GM12878 (cell line): ENCODE measurements at regions not wholly inside any gene's neighbourhood (a gene's known extent, or its start where the extent isn't known, plus 50 kb on each side); places are given as distances from the start of the nearest gene placed in this dataset.

Source experiments
- ATAC-seq: fragments of 200-7000 bp; cut with Tn5 transposase; 3 replicates; pipeline ENCODE4 v1.9.1; 2020; ENCODE audit warnings: mild to moderate bottlenecking, moderate library complexity
- BruUV-seq: library from RNA; stranded (reverse); fragments of 400-500 nt; replicated peaks from 2 replicates; lab custom pipeline; 2021; lab: Mats Ljungman, UMichigan
- CTCF ChIA-PET: fragments of 300-600 bp; sonication (Branson Sonifier 250); formaldehyde crosslinking; extraction: SDS; loops from one replicate; lab custom pipeline; 2021; ENCODE audit warnings: inconsistent platforms; lab: Yijun Ruan, JAX
- POLR2A ChIA-PET: fragments of 350-600 bp; formaldehyde crosslinking; extraction: SDS; loops from one replicate; lab custom pipeline; 2021; ENCODE audit warnings: inconsistent platforms; lab: Charles Lee
- RAD21 ChIA-PET: fragments of 300-600 bp; sonication (Branson Sonifier 250); formaldehyde crosslinking; loops from one replicate; lab custom pipeline; 2023; ENCODE audit warnings: antibody characterized with exemption; ENCODE audit not compliant: unreplicated experiment; lab: Charles Lee
- SMC1A ChIA-PET: fragments of 300-600 bp; sonication (Branson Sonifier 250); formaldehyde crosslinking; loops from one replicate; lab custom pipeline; 2023; ENCODE audit not compliant: unreplicated experiment, uncharacterized antibody; lab: Charles Lee
- DNase-seq: peaks from one replicate; pipeline ENCODE4 v3.0.0-alpha.2; 2011; ENCODE audit warnings: low read depth, low spot score
- FAIRE-seq: peaks from 3 replicates; lab custom pipeline; 2011; peaks lifted over from hg19 to GRCh38; lab: Jason Lieb, UNC
- H2AFZ ChIP-seq: 2 replicates; pipeline ENCODE4 v1.6.0; 2011; ENCODE audit warnings: low read depth, low read length, control low read depth; ENCODE audit not compliant: control insufficient read depth
- H3K27ac ChIP-seq: 2 replicates; pipeline ENCODE4 v1.5.1; 2011; ENCODE audit warnings: control low read depth; ENCODE audit not compliant: control insufficient read depth, insufficient read depth
- H3K27me3 ChIP-seq, 2 experiments: replicated peaks in 1 of 2; 2 replicates each; pipeline versions ENCODE4 v1.6.0 to v1.6.1; 2011; ENCODE audit warnings: low read length in 1 of 2; ENCODE audit not compliant: control insufficient read depth in 2 of 2, insufficient read depth in 2 of 2
- H3K36me3 ChIP-seq, 2 experiments: 2 replicates each; pipeline ENCODE4 v1.5.1; 2011; ENCODE audit warnings: low read length in 1 of 2; ENCODE audit not compliant: control insufficient read depth in 2 of 2, insufficient read depth in 2 of 2
- H3K4me1 ChIP-seq: 2 replicates; pipeline ENCODE4 v1.6.1; 2011; ENCODE audit warnings: mild to moderate bottlenecking, low read length, moderate library complexity, mixed read lengths; ENCODE audit not compliant: control insufficient read depth, insufficient read depth
- H3K4me2 ChIP-seq: 2 replicates; pipeline ENCODE4 v1.6.0; 2011; ENCODE audit warnings: control low read depth; ENCODE audit not compliant: control insufficient read depth, insufficient read depth
- H3K4me3 ChIP-seq: fragments of 200-600 bp; sonication (generic); 2 replicates; pipeline ENCODE4 v1.5.1; 2016
- H3K79me2 ChIP-seq: 2 replicates; pipeline ENCODE4 v1.6.0; 2011; ENCODE audit warnings: low read length; ENCODE audit not compliant: control insufficient read depth, insufficient read depth
- H3K9ac ChIP-seq: 2 replicates; pipeline ENCODE4 v1.8.0; 2011; ENCODE audit warnings: low read length, control low read depth, mixed read lengths; ENCODE audit not compliant: control insufficient read depth, insufficient read depth
- H3K9me3 ChIP-seq: replicated peaks from 3 replicates; pipeline ENCODE4 v1.5.1; 2011; ENCODE audit warnings: mild to moderate bottlenecking, low read length; ENCODE audit not compliant: control insufficient read depth, insufficient read depth
- H4K20me1 ChIP-seq: 2 replicates; pipeline ENCODE4 v1.6.0; 2011; ENCODE audit not compliant: control insufficient read depth, insufficient read depth
- CREM ChIP-seq: IDR thresholded peaks from 2 replicates; pipeline ENCODE4 v1.6.1; 2014; ENCODE audit warnings: antibody characterized with exemption, low read depth
- E4F1 ChIP-seq: fragments of 450-650 bp; IDR thresholded peaks from 2 replicates; pipeline ENCODE4 v1.6.1; 2018; ENCODE audit warnings: borderline replicate concordance, mild to moderate bottlenecking; ENCODE audit not compliant: partially characterized antibody
- FOXK2 ChIP-seq: fragments of 450-650 bp; IDR thresholded peaks from 2 replicates; pipeline ENCODE4 v1.6.1; 2017; ENCODE audit warnings: mild to moderate bottlenecking, moderate library complexity
- GABPA ChIP-seq: IDR thresholded peaks from 2 replicates; pipeline ENCODE4 v1.6.1; 2014; ENCODE audit warnings: antibody characterized with exemption, low read depth, mild to moderate bottlenecking, inconsistent platforms
- HDAC6 ChIP-seq: fragments of 200-600 bp; sonication (generic); IDR thresholded peaks from one replicate; pipeline ENCODE4 v1.8.0; 2017; ENCODE audit warnings: antibody characterized with exemption; ENCODE audit not compliant: unreplicated experiment
- KAT2A ChIP-seq: conservative IDR thresholded peaks from 2 replicates; pipeline ENCODE4 v1.6.1; 2011; ENCODE audit warnings: low read depth, low read length; ENCODE audit not compliant: control insufficient read depth
- ZBTB40 ChIP-seq: fragments of 450-650 bp; IDR thresholded peaks from 2 replicates; pipeline ENCODE4 v1.6.1; 2016; ENCODE audit warnings: mild to moderate bottlenecking, moderate library complexity, borderline replicate concordance
- ZNF207 ChIP-seq: fragments of 450-650 bp; IDR thresholded peaks from 2 replicates; pipeline ENCODE4 v1.6.1; 2014; ENCODE audit warnings: antibody characterized with exemption, mild to moderate bottlenecking, borderline replicate concordance
- WGBS: methylation state at CpG from one replicate; pipeline ENCODE4 v1.1.6; 2016; ENCODE audit warnings: low lambda C conversion rate; ENCODE audit not compliant: insufficient replicate concordance, insufficient coverage; ENCODE audit errors: missing lambda C conversion rate; 5-methylcytosine and 5-hydroxymethylcytosine counted together
- in situ Hi-C: fragments of 300-500 bp; cut with MboI; formaldehyde crosslinking; loops from 9 replicates; pipeline ENCODE4 v1.14.3; 2018; ENCODE audit warnings: mixed read lengths
- intact Hi-C: fragments of 100-400 bp; cut with micrococcal nuclease; formaldehyde crosslinking; loops from one replicate; pipeline ENCODE4 v1.14.2; 2022; ENCODE audit not compliant: unreplicated experiment
- TF ChIP-seq, protein P1 (sequence below): IDR thresholded peaks from 2 replicates; pipeline ENCODE4 v1.6.1; 2012; ENCODE audit warnings: low read depth, low read length, improper control_type of control experiment
- TF ChIP-seq, protein P2 (sequence below): IDR thresholded peaks from 2 replicates; pipeline ENCODE4 v1.6.1; 2011; ENCODE audit warnings: mild to moderate bottlenecking, low read depth, low read length, moderate library complexity; ENCODE audit not compliant: insufficient replicate concordance
- TF ChIP-seq, protein P3 (sequence below), 3 experiments: IDR thresholded peaks in 2 of 3; conservative IDR thresholded peaks in 1 of 3; 2 replicates each; pipeline ENCODE4 v1.5.1; 2011; ENCODE audit warnings: low read depth in 3 of 3, low read length in 3 of 3, mild to moderate bottlenecking in 3 of 3, control low read depth in 2 of 3, moderate library complexity in 2 of 3, inconsistent platforms in 1 of 3, mixed read lengths in 1 of 3; ENCODE audit not compliant: control insufficient read depth in 2 of 3, insufficient read depth in 1 of 3; ENCODE audit errors: extremely low read depth in 1 of 3

DNA sequence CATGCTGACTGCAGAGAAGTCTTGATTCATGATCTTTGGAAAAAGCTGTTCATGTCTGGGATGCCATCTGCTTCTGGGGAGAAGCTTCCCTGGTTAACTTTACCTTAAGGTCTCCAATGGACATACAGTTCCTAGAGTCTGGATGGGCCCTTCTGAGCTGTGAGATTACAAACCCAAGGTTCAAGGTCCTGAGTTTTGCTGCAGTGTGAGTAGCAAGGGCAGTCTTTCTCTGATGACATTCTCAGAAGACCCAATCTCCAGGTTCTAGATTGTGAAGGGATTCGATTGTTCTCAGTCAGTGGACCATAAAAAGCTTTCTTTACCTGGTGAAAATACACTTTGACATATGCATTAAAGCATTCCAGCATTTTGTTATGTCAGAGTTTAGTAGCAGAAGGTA is 179.2 kb downstream of the AASDH start:
- Histone ChIP-seq H3K4me1 (no peaks in the 10 kb centered on the region), H3K9ac (no peak overlapping the region), H3K79me2 (no peaks in the 10 kb centered on the region), H3K27ac (no peak overlapping the region), H3K27me3 (no peaks in the 10 kb centered on the region), H3K4me3 (no peak overlapping the region), H3K4me2 (no peak overlapping the region), H3K9me3 (no peaks in the 10 kb centered on the region; the same call in 1 of the 3 replicates), H3K36me3 (no peaks in the 10 kb centered on the region), H2AFZ (no peak overlapping the region), H4K20me1 (no peaks in the 10 kb centered on the region)
- DNase-seq (no peak), FAIRE-seq (no peak), ATAC-seq (no peak)
- SMC1A ChIA-PET: no interaction called here
- in situ Hi-C loops: no loop called here
- WGBS: 0% methylated on average over 1 of the region's 1 CpG
- CTCF ChIA-PET: no interaction called here
- intact Hi-C loops: no loop called here
- no TSS peak for BruUV-seq
- POLR2A ChIA-PET: no interaction called here
- RAD21 ChIA-PET: no interaction called here
- TF ChIP-seq, protein P1, sequence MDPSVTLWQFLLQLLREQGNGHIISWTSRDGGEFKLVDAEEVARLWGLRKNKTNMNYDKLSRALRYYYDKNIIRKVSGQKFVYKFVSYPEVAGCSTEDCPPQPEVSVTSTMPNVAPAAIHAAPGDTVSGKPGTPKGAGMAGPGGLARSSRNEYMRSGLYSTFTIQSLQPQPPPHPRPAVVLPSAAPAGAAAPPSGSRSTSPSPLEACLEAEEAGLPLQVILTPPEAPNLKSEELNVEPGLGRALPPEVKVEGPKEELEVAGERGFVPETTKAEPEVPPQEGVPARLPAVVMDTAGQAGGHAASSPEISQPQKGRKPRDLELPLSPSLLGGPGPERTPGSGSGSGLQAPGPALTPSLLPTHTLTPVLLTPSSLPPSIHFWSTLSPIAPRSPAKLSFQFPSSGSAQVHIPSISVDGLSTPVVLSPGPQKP: no peak
- no peak for TF ChIP-seq E4F1
- no peak for TF ChIP-seq ZBTB40
- TF ChIP-seq, protein P2, sequence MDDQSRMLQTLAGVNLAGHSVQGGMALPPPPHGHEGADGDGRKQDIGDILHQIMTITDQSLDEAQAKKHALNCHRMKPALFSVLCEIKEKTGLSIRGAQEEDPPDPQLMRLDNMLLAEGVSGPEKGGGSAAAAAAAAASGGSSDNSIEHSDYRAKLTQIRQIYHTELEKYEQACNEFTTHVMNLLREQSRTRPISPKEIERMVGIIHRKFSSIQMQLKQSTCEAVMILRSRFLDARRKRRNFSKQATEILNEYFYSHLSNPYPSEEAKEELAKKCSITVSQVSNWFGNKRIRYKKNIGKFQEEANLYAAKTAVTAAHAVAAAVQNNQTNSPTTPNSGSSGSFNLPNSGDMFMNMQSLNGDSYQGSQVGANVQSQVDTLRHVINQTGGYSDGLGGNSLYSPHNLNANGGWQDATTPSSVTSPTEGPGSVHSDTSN: no peak
- TF ChIP-seq FOXK2: no peak
- TF ChIP-seq, protein P3, sequence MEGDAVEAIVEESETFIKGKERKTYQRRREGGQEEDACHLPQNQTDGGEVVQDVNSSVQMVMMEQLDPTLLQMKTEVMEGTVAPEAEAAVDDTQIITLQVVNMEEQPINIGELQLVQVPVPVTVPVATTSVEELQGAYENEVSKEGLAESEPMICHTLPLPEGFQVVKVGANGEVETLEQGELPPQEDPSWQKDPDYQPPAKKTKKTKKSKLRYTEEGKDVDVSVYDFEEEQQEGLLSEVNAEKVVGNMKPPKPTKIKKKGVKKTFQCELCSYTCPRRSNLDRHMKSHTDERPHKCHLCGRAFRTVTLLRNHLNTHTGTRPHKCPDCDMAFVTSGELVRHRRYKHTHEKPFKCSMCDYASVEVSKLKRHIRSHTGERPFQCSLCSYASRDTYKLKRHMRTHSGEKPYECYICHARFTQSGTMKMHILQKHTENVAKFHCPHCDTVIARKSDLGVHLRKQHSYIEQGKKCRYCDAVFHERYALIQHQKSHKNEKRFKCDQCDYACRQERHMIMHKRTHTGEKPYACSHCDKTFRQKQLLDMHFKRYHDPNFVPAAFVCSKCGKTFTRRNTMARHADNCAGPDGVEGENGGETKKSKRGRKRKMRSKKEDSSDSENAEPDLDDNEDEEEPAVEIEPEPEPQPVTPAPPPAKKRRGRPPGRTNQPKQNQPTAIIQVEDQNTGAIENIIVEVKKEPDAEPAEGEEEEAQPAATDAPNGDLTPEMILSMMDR (IDR thresholded peaks at IDR 0.05 in 2 of 3, conservative IDR thresholded peaks at IDR 0.05 in 1 of 3; ENCODE audit: control insufficient read depth in 2 of 3, extremely low read depth in 1 of 3, insufficient read depth in 1 of 3, low read depth in 3 of 3, low read length in 3 of 3): no peak
- TF ChIP-seq ZNF207: no peak
- TF ChIP-seq CREM: no peak
- no peak for TF ChIP-seq GABPA
- TF ChIP-seq HDAC6: no peak
- TF ChIP-seq KAT2A: no peak
